GM12864 (cell line): ENCODE measurements at regions not wholly inside any gene's neighbourhood (a gene's known extent, or its start where the extent isn't known, plus 50 kb on each side); places are given as distances from the start of the nearest gene placed in this dataset.

ENCODE experiments used
- DNase-seq: peaks from one replicate; pipeline ENCODE4 v3.0.0-alpha.2; 2011; ENCODE audit warnings: low read depth
- H3K4me3 ChIP-seq: 2 replicates; pipeline ENCODE4 v1.5.1; 2011; ENCODE audit warnings: mild to moderate bottlenecking, low read depth, low read length, control low read depth
- TF ChIP-seq, protein P1 (sequence below): IDR thresholded peaks from 2 replicates; pipeline ENCODE4 v1.5.1; 2011; ENCODE audit warnings: low read depth, mild to moderate bottlenecking, moderate library complexity, low read length, control low read depth, inconsistent platforms; ENCODE audit errors: missing control alignments

DNA sequence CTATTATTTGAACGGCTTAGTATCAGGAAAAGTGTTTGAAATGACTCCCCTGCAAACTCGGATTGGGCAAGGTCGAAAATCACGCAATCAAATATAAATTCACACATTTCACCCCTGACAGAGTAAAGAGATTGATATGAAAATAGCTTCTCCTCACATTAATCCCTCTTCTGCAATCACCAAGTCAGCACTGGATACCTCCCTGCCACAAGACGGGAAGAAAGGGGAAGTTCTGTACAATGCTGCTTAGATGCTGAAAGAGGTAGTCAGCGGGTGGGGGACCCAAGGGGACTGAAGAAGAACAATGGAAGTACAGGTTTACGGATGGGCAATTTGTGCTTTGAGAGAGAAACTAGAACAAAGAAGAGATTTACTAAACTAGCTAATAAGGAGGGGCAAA, 72.0 kb upstream of the ANK3 start:
- no peak overlapping the region for H3K4me3 ChIP-seq
- no peak for DNase-seq
- TF ChIP-seq, protein P1, sequence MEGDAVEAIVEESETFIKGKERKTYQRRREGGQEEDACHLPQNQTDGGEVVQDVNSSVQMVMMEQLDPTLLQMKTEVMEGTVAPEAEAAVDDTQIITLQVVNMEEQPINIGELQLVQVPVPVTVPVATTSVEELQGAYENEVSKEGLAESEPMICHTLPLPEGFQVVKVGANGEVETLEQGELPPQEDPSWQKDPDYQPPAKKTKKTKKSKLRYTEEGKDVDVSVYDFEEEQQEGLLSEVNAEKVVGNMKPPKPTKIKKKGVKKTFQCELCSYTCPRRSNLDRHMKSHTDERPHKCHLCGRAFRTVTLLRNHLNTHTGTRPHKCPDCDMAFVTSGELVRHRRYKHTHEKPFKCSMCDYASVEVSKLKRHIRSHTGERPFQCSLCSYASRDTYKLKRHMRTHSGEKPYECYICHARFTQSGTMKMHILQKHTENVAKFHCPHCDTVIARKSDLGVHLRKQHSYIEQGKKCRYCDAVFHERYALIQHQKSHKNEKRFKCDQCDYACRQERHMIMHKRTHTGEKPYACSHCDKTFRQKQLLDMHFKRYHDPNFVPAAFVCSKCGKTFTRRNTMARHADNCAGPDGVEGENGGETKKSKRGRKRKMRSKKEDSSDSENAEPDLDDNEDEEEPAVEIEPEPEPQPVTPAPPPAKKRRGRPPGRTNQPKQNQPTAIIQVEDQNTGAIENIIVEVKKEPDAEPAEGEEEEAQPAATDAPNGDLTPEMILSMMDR, result no peak

DNA sequence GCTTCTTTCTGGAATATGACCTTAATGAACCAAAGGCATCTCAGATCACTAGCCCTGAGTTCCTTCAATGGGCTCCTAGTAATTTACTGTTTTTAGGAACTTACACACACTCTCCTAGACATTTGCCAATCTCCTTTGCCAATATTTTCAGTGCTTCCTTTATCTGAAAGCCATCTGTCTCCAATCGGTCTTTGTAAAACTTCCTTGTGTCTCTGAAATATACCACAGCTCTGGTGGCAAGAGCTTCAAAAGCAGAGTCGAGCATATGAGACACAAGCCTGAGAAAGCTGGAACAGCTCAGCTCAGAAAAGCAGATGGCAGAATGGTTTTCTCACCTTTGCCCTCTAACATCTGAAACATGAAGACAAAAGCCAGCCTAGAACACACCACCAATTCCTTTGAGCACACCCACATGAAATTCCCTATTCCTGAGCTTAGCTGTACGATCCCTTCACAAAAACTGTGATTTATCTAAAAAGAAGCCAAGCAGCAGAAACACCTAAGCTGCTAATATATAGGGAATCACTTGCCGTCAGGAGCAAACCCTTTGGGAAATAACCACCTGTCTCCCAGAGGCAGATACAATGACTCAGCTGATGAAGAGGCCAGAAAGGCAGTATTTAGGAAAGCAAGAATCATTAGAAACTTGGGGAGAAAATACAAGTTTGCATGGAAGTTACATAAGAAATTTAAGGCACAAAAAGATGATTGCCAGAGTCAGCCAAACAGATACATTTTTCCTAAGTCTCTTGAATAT, 70.2 kb upstream of the ANK3 start:
- no peak for DNase-seq
- TF ChIP-seq, protein P1, result no peak
- no peak overlapping the region for H3K4me3 ChIP-seq

DNA sequence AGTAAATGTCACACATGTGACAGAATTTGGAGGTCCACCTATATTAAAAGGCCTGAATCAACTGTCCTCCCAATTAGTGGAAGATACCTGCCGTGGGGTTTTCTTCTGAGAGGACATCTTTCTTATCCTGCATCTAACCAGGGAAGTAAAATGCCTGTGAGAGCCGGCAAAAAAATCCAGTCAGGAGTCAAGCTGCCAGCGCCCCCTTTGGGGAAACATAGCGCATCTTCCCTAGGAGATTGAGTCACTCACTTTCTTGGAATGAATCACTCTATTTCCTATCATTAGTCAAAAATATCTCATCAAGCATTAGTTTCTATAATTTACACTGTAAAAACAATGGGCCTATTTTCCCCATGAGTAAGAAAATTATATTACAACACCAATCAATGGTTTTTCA, 66.4 kb upstream of the ANK3 start:
- DNase-seq, result no peak
- H3K4me3 ChIP-seq, result no peak overlapping the region
- TF ChIP-seq, protein P1, result no peak

DNA sequence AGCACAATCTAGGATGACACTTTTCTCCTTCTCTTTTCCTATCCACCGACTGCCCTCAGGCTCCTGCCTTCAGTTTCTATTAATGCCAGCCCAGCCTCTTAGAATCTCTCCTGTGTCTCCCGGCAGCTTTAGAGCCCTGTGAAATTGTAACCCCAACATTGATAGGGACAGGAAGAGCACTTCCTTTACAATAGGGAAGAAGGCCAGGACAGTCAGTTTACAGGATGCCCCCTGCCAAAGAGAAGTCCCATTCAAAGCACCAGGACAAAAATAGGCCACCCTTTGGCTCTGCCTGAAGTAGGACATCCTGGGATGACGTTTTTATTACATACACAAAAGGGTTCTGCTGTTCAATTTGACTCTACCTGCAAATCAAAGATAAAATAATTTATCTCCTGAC, 64.7 kb upstream of the ANK3 start:
- no peak for DNase-seq
- TF ChIP-seq, protein P1, result no peak

DNA sequence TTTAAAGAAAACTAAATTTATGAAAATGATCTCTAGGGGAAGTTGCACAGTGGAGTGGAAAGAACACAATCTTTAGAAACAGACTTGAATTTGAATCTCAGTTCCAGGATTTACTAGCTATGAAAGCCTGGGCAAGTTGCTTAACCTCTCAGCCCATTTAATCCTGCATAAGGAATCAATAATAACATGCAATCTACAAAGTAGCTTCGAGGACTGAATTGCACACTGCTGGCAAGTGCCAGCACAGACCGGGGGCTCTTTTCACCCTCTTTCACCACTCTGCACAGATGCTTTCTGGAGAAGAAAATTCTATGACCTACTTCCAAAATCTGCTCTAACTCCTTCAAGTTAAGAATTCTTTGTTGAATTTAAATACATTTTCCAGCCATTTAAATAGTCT, 63.4 kb upstream of the ANK3 start:
- DNase-seq, result no peak
- TF ChIP-seq, protein P1, result no peak
- no peak overlapping the region for H3K4me3 ChIP-seq

More for the DNA sequence above, 64.7 kb upstream of the ANK3 start:
- no peak overlapping the region for H3K4me3 ChIP-seq

DNA sequence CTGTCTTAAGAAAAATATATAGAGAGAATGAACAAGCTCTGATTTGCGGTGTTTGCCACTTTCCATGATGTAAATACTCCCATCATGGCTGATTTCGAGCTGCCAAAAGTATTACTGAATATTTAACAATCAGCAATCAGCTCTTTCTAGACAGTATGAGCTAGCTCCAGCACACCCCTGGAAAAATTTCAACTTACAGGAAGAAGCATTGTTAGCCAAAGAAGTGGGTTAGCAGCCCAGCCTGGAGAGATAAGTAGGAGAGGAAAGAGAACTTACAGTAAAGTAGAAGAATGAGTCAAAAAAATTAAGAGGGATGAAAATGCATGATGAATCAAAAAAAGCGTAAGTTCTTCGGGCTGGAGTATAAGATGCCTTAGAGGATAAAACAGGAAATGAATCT, 60.6 kb upstream of the ANK3 start:
- no peak overlapping the region for H3K4me3 ChIP-seq
- TF ChIP-seq, protein P1, result no peak
- DNase-seq, result no peak

DNA sequence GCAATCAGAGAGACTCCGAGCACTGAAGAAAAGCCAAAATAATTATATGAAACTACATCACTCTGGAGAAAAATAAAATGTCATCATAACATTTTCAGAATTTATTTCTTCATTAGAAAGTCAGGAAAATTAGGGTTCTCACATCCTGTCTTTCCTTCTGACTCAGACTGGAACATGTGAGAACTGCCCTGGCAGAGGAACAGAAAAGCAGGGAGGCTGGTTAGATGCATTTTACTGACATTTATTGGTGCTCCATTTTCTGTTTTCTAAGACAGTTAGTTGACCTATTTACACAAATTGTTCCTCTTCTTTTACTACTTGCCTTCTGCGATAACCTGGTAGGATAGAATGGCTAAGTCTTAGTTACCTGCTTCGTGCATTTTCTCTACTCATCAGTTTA, 58.6 kb upstream of the ANK3 start:
- no peak overlapping the region for H3K4me3 ChIP-seq
- TF ChIP-seq, protein P1, result no peak
- DNase-seq, result no peak
